Fibroblast of skin of right biceps (primary cell): ENCODE measurements at regions not wholly inside any gene's neighbourhood (a gene's known extent, or its start where the extent isn't known, plus 50 kb on each side); places are given as distances from the start of the nearest gene placed in this dataset.
A peak's percentile ranks its signal among the peaks of the same experiment; 100 is the strongest.

Experiments
- DNase-seq: peaks from one replicate; pipeline ENCODE4 v3.0.0-alpha.2; 2013

GRCh38 chr5:81855591-81855990, 104.7 kb upstream of the SSBP2 start:
- no peak for DNase-seq

DNA sequence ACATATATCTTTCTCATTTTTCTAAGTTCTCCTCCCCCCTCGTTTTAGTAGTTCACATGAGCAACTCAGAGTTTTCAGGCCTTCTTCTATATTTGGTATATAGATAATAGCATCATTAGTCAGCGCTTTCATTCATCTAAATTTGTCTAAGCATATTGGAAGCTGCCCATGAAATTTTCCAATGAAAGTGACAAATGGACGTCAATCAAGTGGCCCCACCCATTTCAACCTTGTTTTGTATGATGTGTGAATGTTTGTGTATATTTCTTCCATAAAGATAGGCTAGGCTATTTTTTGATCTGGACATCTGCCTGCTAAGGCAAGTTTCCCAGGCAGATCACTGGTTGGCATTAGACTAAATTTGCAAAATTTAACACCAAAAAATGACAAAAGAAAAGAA, 104.0 kb upstream of the SSBP2 start:
- DNase-seq: no peak

- DNase-seq: no peak
These were observed 103.6 kb upstream of the SSBP2 start for GRCh38 chr5:81854485-81854884.

- no peak for DNase-seq
These were observed 102.1 kb upstream of the SSBP2 start for GRCh38 chr5:81853030-81853357.

- DNase-seq: peak; percentile 51
These were observed 101.6 kb upstream of the SSBP2 start for GRCh38 chr5:81852291-81853029.

- peak; percentile 97 for DNase-seq
These were observed 100.7 kb upstream of the SSBP2 start for GRCh38 chr5:81851481-81852178.

DNA sequence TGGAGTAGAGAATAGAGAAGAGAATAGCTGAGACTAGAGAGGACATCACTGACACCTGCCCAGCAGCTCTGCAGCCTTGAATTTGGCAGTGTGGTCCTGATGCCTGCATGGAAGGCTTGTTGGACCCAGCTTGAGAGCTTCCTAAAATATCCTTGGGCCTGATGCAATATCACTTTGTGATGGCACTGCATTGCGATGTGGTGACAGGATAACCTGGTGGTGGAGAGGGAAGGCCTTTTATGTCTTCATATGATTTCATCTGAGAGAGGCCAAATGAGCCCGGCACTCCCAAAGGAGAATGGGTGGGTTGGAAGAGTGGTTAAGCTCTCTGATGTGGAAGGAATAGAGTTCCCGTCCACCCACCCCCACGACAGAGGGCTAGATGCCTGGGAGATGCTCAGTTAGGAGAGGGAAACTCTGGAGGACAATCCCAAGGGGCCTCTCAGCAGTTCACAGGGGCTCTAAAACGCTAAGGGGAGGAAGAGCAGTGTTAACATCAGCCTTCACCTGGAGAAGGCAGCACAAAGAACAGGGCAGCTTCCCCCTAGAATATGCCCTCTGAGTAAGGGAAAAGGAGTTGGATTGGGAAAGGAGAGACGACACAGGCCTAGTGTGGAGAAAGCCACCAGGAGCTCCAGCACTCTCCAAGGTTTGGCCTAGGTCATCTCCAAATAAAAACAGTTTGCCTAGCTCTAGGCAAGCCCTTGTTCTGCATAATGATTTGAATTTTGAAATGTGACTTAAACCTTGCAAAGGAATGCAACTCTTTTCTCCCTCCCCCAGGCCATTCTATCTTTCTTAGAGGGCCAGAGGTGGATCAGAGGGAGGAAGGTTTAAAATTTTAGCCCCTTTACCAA, 99.8 kb upstream of the SSBP2 start:
- peak; percentile 85 for DNase-seq

- no peak for DNase-seq
These were observed 99.0 kb upstream of the SSBP2 start for GRCh38 chr5:81849770-81850367.

- DNase-seq: peak; percentile 44
These were observed 97.5 kb upstream of the SSBP2 start for GRCh38 chr5:81848362-81848880.

DNA sequence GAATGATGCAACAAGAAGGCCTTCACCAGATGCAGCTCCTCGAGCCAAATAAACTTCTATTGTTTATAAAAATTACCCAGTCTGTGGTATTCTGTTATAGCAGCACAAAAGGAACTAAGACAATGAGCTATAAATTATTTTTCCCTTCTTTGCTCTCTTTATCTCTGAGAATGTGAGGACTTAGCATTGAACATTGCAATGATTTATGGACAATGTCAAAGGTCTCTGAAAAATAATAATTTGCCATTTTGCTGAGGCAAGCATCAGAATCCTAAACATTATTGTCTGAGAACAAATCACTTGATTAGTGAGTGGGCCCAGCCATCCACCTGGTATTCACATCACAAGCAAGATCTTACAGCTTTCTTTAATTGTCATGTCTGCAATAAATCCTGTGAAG, 95.4 kb upstream of the SSBP2 start:
- no peak for DNase-seq

GRCh38 chr5:81843845-81844244, 92.9 kb upstream of the SSBP2 start:
- DNase-seq: no peak

- DNase-seq: no peak
These were observed 92.0 kb upstream of the SSBP2 start for GRCh38 chr5:81842795-81843398.

- no peak for DNase-seq
These were observed 88.1 kb upstream of the SSBP2 start for GRCh38 chr5:81839034-81839433.

- DNase-seq: peak; percentile 53
These were observed 87.5 kb upstream of the SSBP2 start for GRCh38 chr5:81838307-81838906.

DNA sequence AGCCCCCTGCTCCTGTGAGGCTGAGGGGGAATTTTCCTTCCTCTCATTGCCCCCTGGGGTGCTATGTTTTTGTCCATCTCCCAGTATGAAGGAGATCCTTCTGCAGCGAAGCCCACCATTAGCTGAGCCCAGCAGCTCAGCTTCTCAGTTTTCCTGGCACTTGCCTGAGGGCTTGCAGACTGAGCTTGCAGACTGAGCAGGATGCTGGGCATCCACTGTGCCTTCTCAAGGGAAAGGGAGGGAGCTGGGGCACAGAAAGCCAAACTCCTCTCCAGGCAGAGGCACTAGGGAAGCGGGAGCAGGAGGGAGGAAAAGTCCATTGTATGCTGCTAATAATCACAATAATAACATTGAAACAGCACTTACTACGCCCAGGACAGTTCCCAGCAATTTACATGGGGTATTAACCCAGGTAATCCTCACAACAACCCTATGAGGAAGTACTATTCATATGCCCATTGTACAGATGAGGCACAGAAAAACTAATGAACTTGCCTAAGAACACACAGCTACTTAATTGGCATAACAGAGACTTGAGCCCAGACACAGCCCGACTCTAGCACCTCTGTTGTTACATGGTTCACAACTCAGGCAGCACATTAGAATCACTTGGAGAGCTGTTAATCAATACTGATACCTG, 86.9 kb upstream of the SSBP2 start:
- DNase-seq: no peak

- DNase-seq: peak; percentile 22
These were observed 85.0 kb upstream of the SSBP2 start for GRCh38 chr5:81835814-81836367.

GRCh38 chr5:81834021-81834660, 83.2 kb upstream of the SSBP2 start:
- no peak for DNase-seq

DNA sequence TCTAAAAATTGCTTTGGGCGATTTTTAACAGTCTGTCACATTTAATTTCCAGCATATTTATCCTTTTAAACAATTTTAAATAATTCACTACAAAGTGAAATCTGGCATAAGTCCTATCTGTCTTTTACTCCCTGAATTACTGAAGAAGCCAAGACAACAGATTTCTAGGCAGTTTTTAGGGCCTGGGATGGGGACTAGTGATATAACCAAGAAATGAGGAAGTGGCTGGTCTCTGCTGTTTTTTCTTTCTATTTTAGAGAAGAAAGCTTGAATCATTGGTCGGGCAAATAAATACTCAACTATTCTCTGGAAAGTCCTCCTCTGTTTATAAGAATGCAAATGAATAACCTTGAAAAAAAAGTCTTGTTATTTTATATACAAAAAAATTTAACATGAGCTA, 79.7 kb upstream of the SSBP2 start:
- no peak for DNase-seq

GRCh38 chr5:81829242-81829641, 78.3 kb upstream of the SSBP2 start:
- no peak for DNase-seq

DNA sequence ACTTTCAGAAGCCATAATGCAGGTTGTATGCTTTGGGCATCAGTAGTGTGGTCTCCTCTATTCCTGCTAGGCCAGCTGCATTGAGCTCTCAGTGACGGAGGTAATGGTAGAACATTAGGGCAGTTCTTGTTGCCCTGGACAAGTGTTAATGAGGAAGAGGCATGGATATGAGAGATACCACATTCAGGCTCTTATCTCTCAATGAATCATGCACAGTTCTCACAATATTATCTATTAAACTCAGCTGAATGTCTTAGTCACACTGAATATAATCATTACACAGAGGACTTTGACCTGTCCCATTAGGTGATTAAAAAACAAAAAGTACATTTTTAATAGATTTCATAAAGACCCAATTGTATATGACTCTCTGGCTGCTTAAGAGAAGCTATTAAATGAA, 76.6 kb upstream of the SSBP2 start:
- no peak for DNase-seq

DNA sequence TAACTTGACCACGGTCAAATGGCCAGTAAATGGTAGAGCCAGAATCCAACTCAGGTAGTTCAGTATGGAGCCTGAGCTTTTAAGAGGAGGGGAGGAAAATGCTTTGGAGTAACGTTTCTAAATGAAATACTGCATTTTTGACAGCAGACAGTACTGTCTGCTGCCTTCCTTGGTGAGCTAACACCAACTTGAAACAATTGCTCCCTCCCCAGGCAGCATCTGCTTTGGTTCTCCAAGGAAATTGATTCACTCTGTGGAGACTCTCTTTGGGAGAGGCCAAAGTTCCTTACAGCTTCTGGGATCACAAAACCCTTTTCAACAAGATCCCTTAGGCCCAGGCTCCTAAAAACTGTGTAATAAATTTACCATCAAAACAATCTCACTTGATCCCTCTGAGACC, 75.2 kb upstream of the SSBP2 start:
- peak; percentile 19 for DNase-seq
